HUDEP-2 (cell line): ENCODE measurements at regions not wholly inside any gene's neighbourhood (a gene's known extent, or its start where the extent isn't known, plus 50 kb on each side); places are given as distances from the start of the nearest gene placed in this dataset.
"Not testable (repeated sequence)": the region's sequence is repeated elsewhere in the genome, so short reads cannot be mapped to it uniquely, and the experiment has no call there.

Source experiments
- DNase-seq, 76 experiments: peaks; one replicate each; lab custom pipeline; 2025; ENCODE audit not compliant: unreplicated experiment in 76 of 76; lab: John Stamatoyannopoulos, UW

DNA sequence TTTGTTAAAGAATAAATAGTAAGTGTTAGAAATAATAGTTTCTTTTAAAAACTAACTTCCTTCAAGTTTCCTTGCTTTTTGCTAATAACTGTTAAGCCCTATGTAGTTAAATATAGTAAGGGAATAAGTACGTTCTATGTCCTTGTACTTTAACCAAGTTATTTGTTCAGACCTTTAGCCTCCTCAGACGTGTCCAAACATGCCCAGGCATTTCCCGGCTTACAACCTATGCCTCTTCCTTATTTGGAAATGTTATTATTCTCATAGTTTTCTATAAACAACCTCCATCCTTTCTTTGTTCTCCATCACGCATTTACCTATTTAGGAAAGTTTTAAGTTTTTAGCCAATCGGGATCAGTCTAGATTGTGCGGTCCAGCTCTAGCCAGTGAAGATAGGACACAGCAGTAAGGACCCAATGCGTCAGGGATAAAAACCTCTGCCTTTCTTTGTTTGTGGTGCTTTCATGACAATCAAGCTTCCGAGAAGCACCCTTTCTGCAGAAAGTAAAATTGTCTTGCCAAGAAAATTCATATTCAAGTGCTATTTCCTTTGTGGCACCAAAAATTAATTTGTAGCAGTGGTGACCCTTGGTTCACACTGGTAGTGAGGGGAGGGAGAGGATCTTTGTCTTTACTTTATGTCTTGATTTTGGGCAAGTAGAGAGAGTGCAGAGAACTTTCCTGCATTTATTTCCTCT lies 851.3 kb upstream of the POM121L12 start:
- no peak for DNase-seq

DNA sequence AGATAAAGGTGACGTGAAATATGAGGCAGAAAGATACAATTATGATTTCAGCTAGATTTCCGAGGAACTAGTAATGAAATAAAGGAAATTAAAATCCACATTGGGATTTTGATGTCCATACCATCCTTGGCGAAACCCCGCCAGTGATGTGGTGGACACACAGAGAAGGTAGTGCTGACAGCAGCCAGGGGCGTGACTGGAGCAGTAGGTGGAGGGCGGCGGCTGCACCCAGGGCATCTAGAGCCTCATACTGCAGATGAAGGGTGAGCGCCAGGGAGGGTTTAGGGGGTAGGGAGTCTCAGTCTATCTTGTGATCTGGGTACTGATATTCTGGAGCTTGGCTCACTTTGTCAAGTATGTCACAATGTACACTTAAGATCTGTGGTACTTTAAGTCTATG lies 855.5 kb upstream of the POM121L12 start:
- DNase-seq = no peak

DNA sequence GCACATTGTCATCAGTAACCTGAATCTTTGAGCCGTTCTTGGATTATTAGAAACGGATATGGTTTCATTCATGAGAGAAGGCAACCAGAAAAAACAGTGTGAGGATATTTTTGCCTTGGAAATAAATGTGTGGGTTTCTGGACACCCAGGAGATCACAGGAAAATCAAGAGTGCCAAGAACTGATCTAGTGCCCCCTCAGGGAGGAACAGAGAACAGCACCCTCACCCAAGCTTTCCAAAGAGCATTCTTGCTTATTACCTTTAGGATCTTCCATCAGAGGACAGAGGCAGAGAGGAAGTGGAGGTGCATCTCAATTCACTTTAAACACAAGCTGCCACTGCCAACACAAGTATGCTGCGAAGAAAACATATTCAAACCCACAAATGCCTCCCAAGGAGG lies 851.5 kb upstream of the COBL start:
- DNase-seq = peak in 1 of 76 experiments; percentile 12

DNA sequence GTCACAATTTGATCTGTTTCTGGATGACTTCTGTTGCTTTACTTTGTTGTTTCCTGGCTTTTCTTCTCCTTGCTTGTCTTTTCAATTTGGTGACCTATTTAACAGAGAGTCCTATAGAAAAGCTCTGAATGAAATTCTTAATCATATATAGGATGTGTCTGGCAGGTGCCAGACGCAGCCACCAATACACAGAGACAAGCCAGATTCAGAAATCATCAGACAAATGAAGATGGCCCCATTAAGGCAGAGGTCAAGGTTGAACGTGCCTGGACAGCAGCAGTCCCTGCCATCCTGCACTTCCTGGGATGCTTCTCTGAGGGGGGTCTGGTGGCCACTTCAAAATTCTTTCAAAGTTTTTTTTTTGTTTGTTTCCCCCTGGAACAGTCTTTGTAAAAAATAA lies 846.7 kb upstream of the COBL start:
- DNase-seq = no peak

DNA sequence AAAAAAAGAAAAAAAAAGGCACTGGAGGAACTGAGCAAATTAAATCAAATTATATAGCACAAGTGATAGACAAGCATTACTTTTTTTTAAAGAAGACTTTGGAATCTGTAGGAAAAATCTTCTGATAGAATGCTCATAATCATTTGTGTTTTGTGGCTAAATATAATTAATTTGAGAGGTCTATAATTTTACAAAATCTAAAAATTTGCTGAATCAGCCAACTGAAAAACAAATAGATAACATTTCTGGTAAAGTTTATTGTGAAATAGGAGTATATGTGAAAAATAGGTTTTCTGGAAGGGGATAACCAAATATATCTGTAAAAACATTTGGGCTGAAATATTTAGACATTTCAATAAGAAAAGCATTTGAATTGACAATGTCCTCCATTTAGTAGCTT lies 844.9 kb upstream of the COBL start:
- no peak for DNase-seq

DNA sequence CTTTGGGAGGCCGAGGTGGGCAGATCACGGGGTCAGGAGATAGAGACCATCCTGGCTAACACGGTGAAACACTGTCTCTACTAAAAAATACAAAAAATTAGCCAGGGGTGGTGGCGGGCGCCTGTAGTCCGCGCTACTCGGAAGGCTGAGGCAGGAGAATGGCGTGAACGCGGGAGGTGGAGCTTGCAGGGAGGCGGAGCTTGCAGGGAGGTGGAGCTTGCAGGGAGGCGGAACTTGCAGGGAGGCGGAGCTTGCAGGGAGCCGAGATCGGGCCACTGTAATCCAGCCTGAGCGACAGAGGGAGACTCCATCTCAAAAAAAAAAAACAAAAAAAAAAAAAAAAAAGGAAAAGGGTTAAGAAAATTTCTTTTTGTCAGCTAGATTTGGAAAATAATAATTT lies 842.8 kb upstream of the COBL start:
- not testable (repeated sequence) for DNase-seq

DNA sequence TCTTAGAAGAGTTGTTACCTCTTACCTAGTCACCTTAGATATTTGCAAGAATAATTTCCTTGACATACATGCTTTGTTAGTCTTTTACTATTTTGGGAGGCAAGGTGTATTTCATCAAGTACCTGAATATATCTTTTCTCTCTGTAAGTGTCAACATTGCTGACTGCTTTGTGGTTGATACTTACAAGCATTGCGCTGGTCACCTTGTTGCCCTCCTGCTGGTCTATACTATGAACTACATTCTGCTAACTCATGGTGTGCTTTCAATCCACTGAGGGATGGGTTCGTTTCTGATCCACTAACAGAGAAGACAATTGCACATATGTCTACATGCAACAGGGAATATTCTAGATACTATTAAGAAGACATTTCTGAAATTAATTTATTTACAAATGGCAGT lies 837.8 kb upstream of the COBL start:
- peak in 1 of 76 experiments; percentile 1 for DNase-seq

DNA sequence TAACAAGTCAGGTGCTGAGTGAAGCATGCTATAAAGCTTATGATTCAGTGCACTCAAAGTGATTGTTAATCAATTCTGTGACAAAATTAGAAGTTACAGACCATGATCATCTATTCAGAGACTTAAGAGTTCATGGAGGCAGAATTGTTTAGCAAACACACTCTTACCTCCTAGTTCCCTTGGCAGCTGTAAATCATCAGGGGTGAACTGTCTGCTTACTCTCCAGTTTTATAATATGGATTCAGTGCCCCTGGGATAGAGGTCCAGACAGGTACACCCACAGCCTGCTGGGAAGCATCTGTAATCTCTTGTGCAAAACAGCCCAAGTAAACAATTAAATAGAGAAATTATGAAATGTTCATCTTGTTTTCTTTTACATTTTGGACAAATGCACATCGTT lies 835.0 kb upstream of the COBL start:
- DNase-seq = no peak

DNA sequence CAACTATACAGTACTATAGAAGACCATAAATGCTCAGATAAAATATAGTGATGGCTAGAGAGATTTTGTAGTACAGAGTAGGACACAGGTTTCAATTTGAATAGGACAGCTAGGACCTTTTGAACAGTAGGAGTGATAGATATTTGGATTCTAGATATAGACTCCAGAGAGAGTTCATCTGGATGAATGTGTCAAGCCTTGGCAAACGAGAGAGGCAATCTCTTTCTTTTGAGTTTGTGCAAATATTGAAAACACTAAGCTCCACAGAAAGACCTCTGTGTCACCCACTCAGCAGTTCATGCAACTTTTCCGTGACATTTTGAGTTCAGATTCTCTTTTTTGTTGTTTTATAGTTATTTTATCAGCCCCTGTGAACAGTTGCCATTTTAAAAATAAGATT lies 834.3 kb upstream of the COBL start:
- DNase-seq = no peak

DNA sequence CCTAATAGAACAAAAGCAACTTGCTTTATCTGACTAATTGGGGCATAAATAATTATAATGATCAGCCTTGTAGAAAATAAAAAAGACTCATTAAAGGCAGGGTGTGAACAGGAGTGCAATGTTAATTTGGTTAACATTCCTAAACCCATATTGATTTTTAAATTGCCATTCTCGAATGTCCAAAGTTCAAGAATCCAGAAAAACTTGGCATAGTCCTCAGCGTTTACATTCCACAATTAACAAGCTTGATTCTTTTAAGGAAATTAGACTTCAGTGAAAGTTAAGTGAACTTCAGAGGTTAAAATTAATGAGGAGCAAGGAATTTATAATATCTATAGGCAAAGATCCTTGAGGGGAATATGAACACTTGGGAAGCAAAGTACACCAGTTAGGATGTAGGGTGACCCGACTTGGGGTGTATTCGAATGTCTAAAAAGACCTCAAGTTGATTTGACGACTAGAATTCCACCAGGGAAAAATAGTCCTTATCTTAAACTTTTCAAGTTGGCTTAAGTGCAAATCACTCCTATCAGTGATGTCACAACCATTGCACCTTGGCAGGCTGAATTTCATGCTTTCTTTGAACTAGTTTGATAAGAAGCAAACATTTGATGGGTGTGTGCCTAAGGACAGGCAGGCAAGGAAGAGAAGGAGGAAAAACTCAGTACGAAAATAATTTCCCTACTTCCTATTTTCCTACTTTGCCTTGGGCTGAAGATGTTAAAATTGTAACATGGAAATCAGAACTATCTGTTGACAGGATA lies 830.4 kb upstream of the COBL start:
- no peak for DNase-seq

DNA sequence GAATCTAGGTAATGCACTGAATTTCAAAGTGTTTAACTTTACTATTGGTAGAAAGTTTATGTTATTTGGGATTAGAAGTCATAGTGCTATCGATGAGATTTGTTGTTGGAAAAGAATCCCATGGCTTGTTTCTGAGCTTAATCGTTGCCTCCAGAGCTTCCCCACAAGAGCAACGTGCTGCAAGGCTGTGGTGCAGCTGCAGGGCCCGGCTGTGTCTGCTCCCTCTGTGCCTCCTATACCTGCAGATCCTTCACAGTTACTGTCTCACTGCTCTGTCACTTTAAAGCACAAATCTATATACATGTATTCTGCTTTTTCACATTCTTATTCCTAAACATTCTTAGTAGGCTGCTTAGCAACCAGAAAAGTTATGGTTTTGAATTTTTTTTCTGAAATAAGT lies 826.6 kb upstream of the COBL start:
- no peak for DNase-seq

DNA sequence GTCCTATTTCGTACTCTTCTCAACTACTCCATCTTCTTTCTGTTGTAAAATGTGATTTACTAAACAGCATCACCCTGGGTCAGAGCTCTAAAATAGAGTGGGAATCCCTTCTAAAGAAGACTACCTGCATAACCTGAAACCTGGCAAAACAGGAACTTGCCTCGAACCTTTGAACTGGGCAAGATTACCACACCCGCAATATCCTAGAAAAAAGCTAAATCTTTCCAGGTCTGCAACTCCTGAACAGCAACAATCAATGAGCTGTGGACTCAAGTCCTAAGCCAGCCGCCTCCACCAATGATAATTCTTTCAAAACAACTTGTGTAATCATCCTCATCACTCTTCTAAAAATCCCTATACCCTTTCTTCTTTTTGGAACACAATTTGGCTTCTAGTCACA lies 824.2 kb upstream of the COBL start:
- DNase-seq = no peak

DNA sequence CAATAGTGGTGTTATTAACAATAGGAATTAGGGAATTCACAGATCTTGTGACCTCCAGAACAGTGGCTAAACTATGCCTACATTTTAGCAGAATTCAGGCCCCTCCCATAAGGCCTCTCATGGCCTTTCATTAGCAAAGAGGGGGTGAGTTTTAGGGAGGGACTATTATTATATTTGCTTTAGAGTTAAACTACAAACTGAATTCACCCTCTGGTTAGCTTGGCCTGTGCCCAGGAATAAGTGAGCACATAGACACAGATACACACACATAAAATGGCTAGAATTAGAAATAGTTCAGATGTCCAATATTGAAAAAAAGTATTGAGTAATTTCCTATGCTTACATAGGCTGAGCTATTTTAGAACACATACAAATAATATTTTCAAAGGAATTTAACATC lies 818.8 kb upstream of the COBL start:
- DNase-seq = no peak

DNA sequence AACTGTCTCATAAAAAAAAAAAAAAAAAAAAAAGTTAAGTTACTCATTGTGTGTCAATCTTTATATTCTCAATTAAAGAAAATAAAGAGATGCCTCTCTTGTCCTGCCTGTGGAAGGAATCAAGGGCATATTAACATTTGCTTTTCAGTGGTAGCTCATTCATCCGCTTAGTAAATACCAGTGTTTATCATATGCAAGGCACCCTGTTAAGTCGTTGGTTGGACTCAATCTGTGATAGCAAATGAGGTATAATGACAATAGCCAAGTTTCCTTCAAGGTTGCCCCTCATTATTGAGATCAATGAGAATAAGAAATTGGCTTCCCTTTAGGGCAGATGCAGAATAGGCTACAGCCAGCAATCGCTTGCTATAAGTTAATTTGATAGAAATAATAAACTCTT lies 812.7 kb upstream of the COBL start:
- no peak for DNase-seq

DNA sequence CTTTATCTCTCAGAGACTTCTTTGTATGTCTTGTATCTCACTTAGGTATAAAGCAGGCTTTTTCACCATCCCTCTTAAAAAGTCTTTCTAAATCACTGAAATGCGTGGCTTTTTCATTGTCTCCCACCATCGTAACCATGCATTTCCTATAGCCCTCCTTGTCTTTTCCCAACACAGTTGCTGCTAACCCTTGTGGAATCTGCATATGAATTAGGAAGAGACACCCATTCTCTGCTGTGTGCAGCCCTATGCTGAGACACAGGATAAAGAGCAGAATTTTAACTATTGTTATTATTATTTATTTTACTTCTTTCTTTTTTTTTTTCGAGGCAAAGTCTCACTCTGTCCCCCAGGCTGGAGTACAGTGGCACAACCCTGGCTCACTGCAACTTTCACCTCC lies 804.3 kb upstream of the COBL start:
- DNase-seq = no peak

DNA sequence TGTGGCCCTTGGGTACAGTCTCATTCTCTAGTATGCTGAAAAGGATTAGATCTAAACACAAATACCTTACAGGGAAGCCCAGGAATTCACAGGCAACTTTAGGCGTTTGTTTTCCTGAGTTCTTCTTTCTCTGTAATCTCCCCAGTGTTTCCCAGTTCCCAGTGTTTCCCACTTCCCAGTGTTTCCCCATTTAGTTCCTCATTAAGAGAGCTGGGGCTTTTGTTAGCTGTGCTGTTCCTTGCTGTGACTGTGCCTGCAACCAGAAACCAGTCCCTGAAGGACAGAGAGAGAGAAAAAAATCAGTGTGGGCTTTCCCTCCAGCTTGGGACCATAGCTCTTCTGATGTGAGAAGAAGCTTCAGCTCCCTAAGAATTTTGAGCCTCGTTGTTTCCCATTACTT lies 802.9 kb upstream of the COBL start:
- no peak for DNase-seq

DNA sequence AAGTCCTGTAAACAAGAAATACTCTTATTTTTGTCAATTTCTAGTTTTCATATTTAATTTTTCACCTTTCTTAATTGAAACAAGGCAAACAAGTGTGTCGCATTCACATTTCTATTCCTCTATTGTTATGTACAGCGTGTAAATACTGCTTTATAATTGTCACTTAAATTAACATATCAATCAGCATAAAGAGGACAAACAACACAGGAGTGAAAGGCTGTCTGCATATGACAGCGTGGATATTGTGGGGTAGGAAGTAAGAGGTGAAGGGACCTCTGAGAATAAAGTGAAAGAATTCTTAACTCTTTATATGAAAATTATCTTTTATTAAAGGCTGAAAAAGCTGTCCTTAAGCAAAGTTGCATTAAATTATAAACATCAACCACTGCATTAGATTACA lies 797.9 kb upstream of the COBL start:
- DNase-seq = no peak

DNA sequence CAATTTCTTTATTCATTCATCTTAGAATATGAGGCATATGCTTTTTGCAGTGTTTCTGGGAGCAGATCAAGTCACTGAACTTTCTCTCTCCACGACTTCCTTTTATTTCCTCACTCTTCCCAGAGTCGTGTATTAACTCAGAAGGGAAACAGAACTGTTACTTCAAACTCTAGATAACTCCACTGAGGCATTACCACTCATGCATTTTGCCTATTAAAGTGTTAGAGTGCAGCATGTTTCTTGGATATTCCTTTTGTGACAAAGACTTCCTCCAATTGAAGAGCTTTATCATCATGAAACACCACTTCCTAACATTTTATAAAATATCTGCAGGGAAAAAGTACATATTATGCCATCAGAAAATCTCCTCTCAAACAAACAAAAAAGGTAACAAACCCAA lies 797.4 kb upstream of the COBL start:
- DNase-seq = no peak

DNA sequence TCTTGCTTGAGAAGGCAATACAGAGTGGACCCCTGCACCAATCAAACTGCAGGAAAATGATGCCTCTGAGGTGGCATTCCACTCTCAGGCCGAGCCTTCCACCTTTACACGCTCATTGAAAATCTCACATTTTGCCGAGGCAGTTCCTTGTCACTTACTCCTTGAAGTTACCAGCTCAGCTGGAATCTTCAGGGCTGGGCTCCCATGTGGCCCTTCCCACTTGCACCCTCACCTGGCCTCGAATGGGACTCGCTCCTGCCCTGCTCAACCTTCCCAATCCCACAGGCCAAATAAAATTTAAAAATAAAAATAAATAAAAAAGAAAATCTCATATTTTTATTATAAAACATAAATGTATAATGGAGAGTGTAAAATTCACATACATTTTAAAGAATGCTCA lies 790.7 kb upstream of the COBL start:
- DNase-seq = no peak

DNA sequence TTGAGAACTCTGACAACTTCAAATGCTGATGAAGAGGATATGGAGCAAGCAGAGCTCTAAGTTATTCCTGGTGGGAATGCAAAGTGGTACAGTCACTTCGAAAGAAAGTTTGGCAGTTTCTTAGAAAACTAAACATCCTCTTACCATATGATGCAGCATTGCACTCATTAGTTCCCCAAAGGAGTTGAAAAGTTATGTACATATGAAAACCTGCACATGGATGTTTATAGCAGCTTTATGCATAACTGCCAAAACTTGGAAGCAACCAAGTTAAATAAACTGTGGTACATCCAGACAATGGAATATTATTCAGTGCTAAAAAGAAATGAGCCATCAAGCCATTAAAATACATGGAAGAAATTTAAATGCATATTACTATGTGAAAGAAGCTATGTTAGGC lies 779.3 kb upstream of the COBL start:
- DNase-seq = no peak

DNA sequence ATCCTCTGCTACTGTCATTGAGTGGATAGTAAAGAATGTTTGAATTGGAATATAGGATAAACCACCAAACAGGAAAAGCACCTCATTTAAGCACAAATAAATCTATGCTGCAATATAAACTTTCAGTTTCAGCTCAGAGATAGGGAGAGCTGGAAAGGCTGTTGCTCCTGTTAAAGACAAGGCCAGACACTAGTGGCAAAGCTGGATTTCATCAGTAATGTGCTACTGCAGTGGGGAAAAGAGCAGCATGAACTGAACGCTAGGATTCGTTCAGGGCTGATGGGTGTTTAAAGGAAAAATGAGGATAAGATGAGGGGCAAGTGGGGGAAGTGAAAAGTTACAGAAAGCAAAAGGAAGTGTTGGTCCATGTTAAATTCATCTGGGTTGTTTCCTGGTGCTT lies 775.4 kb upstream of the COBL start:
- DNase-seq = no peak

DNA sequence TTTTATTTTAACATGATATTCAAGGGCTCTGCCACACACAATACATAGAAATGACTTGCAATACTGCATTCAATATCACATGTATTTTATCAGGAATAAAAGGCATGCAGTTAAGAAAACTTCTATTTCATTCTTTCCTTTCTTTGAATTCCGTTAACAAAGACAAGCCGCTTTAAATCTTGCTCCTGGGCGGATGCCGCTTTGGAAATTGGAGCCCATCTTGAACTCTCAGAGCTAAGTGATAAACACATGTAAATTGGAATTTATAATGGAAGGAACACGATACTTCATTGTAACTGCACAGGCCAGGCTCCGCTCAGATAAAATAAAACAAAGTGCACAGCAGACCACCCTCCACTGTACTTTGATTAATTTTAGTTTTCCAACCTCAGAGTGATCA lies 774.5 kb upstream of the COBL start:
- no peak for DNase-seq
